ENCODE measurements at regions not wholly inside any gene's neighbourhood (a gene's known extent, or its start where the extent isn't known, plus 50 kb on each side); places are given as distances from the start of the nearest gene placed in this dataset.
A peak's percentile ranks its signal among the peaks of the same experiment; 100 is the strongest.

DNA sequence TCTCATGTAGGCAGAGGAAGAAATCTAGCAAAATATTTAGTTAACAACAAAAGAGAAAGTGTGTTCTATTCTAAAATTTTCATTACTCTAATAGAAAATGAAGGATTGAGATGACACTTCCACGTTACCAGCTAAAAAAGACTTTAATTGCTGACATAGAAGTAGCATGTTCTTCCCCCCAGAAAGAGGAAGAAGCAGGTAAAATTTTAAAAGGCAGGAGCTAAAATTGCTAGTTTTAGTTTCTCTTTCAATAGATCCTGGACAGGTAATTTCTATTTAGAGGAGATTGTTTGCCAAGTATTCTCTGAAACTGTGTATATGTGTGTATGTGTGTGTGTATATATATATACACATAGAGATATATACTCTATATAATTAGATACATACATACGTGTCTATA, 248.1 kb upstream of the FMN2 start:
- H3K9me3 ChIP-seq (ENCODE audit: insufficient read depth, low read depth): no peaks in the 10 kb centered on the region
- H3K4me1 ChIP-seq (replicated peaks; ENCODE audit: insufficient read depth): no peaks in the 10 kb centered on the region
- no peak overlapping the region for H3K4me2 ChIP-seq
- no TSS peak for BruUV-seq (replicated peaks)
- TF ChIP-seq EZH2 (IDR thresholded peaks at IDR 0.05; ENCODE audit: low read depth): no peak
- TF ChIP-seq, protein P1, sequence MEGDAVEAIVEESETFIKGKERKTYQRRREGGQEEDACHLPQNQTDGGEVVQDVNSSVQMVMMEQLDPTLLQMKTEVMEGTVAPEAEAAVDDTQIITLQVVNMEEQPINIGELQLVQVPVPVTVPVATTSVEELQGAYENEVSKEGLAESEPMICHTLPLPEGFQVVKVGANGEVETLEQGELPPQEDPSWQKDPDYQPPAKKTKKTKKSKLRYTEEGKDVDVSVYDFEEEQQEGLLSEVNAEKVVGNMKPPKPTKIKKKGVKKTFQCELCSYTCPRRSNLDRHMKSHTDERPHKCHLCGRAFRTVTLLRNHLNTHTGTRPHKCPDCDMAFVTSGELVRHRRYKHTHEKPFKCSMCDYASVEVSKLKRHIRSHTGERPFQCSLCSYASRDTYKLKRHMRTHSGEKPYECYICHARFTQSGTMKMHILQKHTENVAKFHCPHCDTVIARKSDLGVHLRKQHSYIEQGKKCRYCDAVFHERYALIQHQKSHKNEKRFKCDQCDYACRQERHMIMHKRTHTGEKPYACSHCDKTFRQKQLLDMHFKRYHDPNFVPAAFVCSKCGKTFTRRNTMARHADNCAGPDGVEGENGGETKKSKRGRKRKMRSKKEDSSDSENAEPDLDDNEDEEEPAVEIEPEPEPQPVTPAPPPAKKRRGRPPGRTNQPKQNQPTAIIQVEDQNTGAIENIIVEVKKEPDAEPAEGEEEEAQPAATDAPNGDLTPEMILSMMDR (conservative IDR thresholded peaks at IDR 0.05): no peak
- no peak for DNase-seq
- H3K27ac ChIP-seq: no peak overlapping the region
- intact Hi-C loops (cut with micrococcal nuclease; ENCODE audit: unreplicated experiment): no loop called here
- no peaks in the 10 kb centered on the region for H3K36me3 ChIP-seq (ENCODE audit: low read depth)
- no peak overlapping the region for H3K4me3 ChIP-seq
- ChIA-PET POLR2A (ENCODE audit: unreplicated experiment) (no interaction called here), CTCF (no interaction called here)
- H3K79me2 ChIP-seq (ENCODE audit: low read depth): no peaks in the 10 kb centered on the region
- no peak overlapping the region for H2AFZ ChIP-seq
- no peaks in the 10 kb centered on the region for H3F3A ChIP-seq (ENCODE audit: insufficient read depth, low read depth)
- no peaks in the 10 kb centered on the region for H3K27me3 ChIP-seq (ENCODE audit: insufficient read depth, low read depth)
- H4K20me1 ChIP-seq (ENCODE audit: insufficient read depth): no peaks in the 10 kb centered on the region
- H3K9me2 ChIP-seq (ENCODE audit: insufficient read depth): no peaks in the 10 kb centered on the region

- Histone ChIP-seq H2AFZ (no peak overlapping the region), H3K27ac (no peak overlapping the region), H3K27me3 (ENCODE audit: insufficient read depth, low read depth) (no peaks in the 10 kb centered on the region), H4K20me1 (ENCODE audit: insufficient read depth) (no peaks in the 10 kb centered on the region), H3K9me3 (ENCODE audit: insufficient read depth, low read depth) (no peaks in the 10 kb centered on the region), H3F3A (ENCODE audit: insufficient read depth, low read depth) (no peaks in the 10 kb centered on the region), H3K4me3 (no peak overlapping the region), H3K4me2 (no peak overlapping the region), H3K79me2 (ENCODE audit: low read depth) (no peaks in the 10 kb centered on the region), H3K4me1 (replicated peaks; ENCODE audit: insufficient read depth) (no peaks in the 10 kb centered on the region), H3K36me3 (ENCODE audit: low read depth) (no peaks in the 10 kb centered on the region), H3K9me2 (ENCODE audit: insufficient read depth) (no peaks in the 10 kb centered on the region)
- TF ChIP-seq EZH2 (IDR thresholded peaks at IDR 0.05; ENCODE audit: low read depth): no peak
- ChIA-PET CTCF (no interaction called here), POLR2A (ENCODE audit: unreplicated experiment) (no interaction called here)
- no TSS peak for BruUV-seq (replicated peaks)
- intact Hi-C loops (cut with micrococcal nuclease; ENCODE audit: unreplicated experiment): no loop called here
- DNase-seq: peak in 1 of 2 experiments; percentile 40
Measured at GRCh38 chr1:239844833-239845232, 246.8 kb upstream of the FMN2 start.

GRCh38 chr1:239854922-239855321, 236.8 kb upstream of the FMN2 start:
- Histone ChIP-seq H3K79me2 (ENCODE audit: low read depth) (no peaks in the 10 kb centered on the region), H3F3A (ENCODE audit: insufficient read depth, low read depth) (peaks cover 12% of the 10 kb centered on the region), H3K4me1 (replicated peaks; ENCODE audit: insufficient read depth) (peaks cover 34% of the 10 kb centered on the region), H3K4me2 (no peak overlapping the region), H3K4me3 (no peak overlapping the region), H3K9me3 (ENCODE audit: insufficient read depth, low read depth) (peaks cover 5% of the 10 kb centered on the region; the same call in 1 of the 2 replicates), H3K9me2 (ENCODE audit: insufficient read depth) (no peaks in the 10 kb centered on the region), H4K20me1 (ENCODE audit: insufficient read depth) (no peaks in the 10 kb centered on the region), H3K27ac (no peak overlapping the region), H3K36me3 (ENCODE audit: low read depth) (no peaks in the 10 kb centered on the region), H3K27me3 (ENCODE audit: insufficient read depth, low read depth) (no peaks in the 10 kb centered on the region), H2AFZ (no peak overlapping the region)
- no peak for TF ChIP-seq EZH2 (IDR thresholded peaks at IDR 0.05; ENCODE audit: low read depth)
- TF ChIP-seq, protein P1 (conservative IDR thresholded peaks at IDR 0.05): no peak
- ChIA-PET CTCF (no interaction called here), POLR2A (ENCODE audit: unreplicated experiment) (no interaction called here)
- no TSS peak for BruUV-seq (replicated peaks)
- DNase-seq: no peak
- intact Hi-C loops (cut with micrococcal nuclease; ENCODE audit: unreplicated experiment): no loop called here

- Histone ChIP-seq H3K27me3 (ENCODE audit: insufficient read depth, low read depth) (no peaks in the 10 kb centered on the region), H3K4me1 (replicated peaks; ENCODE audit: insufficient read depth) (peaks cover 34% of the 10 kb centered on the region), H3F3A (ENCODE audit: insufficient read depth, low read depth) (peaks cover 12% of the 10 kb centered on the region), H3K27ac (no peak overlapping the region), H3K4me3 (no peak overlapping the region), H3K79me2 (ENCODE audit: low read depth) (no peaks in the 10 kb centered on the region), H3K9me2 (ENCODE audit: insufficient read depth) (no peaks in the 10 kb centered on the region), H3K9me3 (ENCODE audit: insufficient read depth, low read depth) (peaks cover 5% of the 10 kb centered on the region; the same call in 1 of the 2 replicates), H2AFZ (no peak overlapping the region), H3K4me2 (no peak overlapping the region), H3K36me3 (ENCODE audit: low read depth) (no peaks in the 10 kb centered on the region), H4K20me1 (ENCODE audit: insufficient read depth) (no peaks in the 10 kb centered on the region)
- intact Hi-C loops (cut with micrococcal nuclease; ENCODE audit: unreplicated experiment): no loop called here
- no TSS peak for BruUV-seq (replicated peaks)
- POLR2A ChIA-PET (ENCODE audit: unreplicated experiment): no interaction called here
- CTCF ChIA-PET: no interaction called here
- no peak for DNase-seq
- no peak for TF ChIP-seq EZH2 (IDR thresholded peaks at IDR 0.05; ENCODE audit: low read depth)
- TF ChIP-seq, protein P1 (conservative IDR thresholded peaks at IDR 0.05): no peak
Measured at GRCh38 chr1:239856067-239856466, 235.6 kb upstream of the FMN2 start.

All from PC-9 (cell line).